Neural progenitor cell (in vitro differentiated cells): ENCODE measurements at regions not wholly inside any gene's neighbourhood (a gene's known extent, or its start where the extent isn't known, plus 50 kb on each side); places are given as distances from the start of the nearest gene placed in this dataset.

Source experiments
- CTCF ChIP-seq: fragments of 200-600 bp; sonication (generic); IDR thresholded peaks from 2 replicates; pipeline ENCODE4 v1.5.1; 2017; ENCODE audit warnings: antibody characterized with exemption, mild to moderate bottlenecking
- EZH2 ChIP-seq: fragments of 200-600 bp; sonication (generic); IDR thresholded peaks from 2 replicates; pipeline ENCODE4 v1.6.1; 2017; ENCODE audit warnings: antibody characterized with exemption, mild to moderate bottlenecking, moderate library complexity

GRCh38 chr7:90078921-90079320 lies 75.3 kb upstream of the STEAP1 start:
- TF ChIP-seq CTCF (no peak), EZH2 (no peak)
